GM18511 (cell line): ENCODE measurements at regions not wholly inside any gene's neighbourhood (a gene's known extent, or its start where the extent isn't known, plus 50 kb on each side); places are given as distances from the start of the nearest gene placed in this dataset.
A peak's percentile ranks its signal among the peaks of the same experiment; 100 is the strongest.
"Not testable (repeated sequence)": the region's sequence is repeated elsewhere in the genome, so short reads cannot be mapped to it uniquely, and the experiment has no call there.

ENCODE experiments used
- ATAC-seq: cut with Tn5 transposase; IDR thresholded peaks from one replicate; pipeline ENCODE4 v1.9.1; 2021; ENCODE audit warnings: mild to moderate bottlenecking, moderate library complexity; ENCODE audit not compliant: unreplicated experiment

DNA sequence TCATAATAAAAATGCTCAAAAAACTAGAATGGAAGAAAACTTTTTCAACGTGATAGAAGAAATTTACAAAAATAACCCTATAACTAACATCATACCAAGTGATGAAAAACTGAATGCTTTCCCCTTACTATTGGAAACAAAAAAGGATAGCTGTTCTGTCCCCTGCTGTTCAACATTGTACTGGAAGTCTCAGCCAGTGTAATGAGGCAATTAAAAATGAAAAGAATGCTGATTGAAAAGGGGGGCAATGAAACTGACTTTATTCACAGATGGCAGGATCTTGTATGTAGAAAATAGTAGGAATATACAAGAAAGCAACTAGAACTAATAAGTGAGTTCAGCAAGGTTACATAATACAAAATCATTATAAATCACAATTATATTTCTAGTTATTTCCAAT, 337.9 kb upstream of the KITLG start:
- no peak for ATAC-seq

DNA sequence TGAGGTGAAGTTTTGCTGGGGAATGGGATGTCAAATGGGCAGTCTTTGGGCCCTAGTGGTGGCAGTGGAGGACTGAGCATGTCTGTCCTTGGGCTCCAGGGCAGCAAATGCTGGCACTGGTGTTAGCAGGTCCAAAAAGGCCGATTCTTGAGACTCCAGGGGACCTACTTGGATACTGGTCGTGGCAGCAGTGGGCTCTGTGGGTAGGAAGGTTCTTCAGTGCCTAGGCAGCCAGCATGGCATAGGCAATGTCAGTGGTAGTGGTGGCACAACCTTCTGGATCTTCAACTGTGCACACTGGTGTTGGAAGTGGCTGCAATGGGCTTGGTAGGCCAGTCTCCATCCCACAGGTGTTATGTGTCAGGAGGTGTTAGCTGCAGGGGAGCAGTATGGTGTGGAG, 334.7 kb upstream of the KITLG start:
- ATAC-seq, result no peak

- ATAC-seq, result no peak
Observed at GRCh38 chr12:88909510-88909909, 329.2 kb upstream of the KITLG start.

DNA sequence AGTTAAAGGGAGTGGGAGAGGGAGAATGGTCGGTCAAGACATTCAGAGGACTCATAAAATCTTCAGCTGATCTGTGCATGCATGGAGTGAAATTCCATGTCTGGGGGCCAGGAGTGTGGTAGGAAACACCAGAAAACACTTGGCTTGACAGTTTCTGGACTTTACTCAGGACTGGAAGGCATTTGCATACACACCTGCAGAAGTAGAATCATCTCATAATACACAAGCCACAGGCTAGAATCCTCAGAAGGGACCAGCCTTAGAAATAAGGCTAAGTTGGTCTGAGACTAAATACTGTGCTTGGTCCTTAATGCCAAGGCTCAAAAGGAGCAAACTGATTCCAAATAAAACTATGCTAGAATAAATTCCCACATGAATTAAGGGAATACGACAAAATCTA, 328.1 kb upstream of the KITLG start:
- ATAC-seq, result no peak

DNA sequence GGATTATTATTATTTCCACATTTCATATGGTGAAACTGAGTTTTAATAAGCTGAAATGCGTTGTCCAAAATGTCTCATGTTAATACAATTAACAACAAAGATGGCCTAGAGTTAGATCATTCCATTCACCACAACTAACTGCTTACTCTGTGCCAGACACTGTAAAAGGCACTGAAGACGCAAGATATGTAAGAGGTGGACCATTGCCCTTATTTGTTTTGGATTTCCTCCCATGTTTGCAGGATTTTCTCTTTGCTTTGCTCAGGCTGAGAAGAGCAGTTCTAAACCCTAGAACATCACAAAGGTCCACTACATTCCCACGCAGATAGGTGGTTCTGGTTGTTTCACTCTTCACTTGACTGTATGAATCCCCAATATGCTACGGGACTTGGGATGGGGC, 324.4 kb upstream of the KITLG start:
- ATAC-seq, result no peak

- ATAC-seq, result no peak
Observed at GRCh38 chr12:88903333-88903732, 323.1 kb upstream of the KITLG start.

DNA sequence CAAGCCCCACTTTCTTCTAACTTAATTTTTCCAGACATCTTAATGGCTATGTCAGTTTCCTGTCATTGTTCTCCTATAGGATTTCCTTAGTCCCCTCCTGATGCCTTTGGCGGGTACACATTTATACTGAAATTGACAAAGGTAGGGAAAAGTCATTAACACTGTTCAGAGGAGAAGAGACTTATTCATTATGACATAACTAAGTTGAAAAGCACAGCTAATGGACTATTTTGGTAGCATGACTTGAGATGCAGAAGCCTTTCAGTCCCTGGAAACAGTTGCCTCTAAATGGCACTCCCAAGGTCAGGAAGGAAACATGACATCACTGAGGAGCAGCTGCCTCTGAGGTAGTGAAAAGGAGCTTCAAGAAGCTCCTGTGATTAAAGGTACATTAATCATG, 317.5 kb upstream of the KITLG start:
- no peak for ATAC-seq

DNA sequence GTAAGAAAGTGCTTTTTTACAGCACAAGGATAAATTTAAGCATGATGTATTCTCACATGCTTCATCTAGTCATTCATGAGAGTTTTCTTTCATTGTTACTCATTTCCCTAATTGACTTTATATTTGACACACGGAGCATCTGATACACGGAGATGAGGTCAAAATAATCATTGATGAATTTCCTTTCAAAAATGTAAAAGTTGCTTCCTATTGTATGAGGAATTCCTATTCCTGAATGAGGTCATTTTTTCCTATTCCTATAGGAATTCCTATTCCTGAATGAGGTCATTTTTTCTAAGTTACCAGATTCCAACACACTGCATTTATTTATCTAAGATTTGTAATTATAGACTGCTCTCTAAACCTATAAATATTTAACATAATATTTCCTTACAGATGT, 316.7 kb upstream of the KITLG start:
- no peak for ATAC-seq

DNA sequence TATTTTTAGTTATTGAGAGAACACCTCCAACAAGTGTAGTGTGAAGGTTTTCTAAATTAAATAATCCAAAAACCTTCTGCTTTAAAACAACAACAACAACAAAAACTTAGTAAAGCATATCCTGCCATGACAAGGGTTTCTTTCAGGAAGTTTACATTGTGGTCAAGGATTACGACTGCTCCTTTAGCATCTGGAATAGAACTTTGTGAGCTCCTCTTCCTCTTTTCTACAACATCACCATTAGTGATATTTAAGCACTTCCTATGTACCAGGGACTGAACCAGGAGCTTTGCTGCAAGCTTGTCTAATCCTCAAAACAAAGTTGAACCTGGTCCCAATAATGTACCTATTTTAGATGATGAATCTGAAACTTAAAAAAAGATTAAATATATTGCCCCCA, 315.4 kb upstream of the KITLG start:
- no peak for ATAC-seq

DNA sequence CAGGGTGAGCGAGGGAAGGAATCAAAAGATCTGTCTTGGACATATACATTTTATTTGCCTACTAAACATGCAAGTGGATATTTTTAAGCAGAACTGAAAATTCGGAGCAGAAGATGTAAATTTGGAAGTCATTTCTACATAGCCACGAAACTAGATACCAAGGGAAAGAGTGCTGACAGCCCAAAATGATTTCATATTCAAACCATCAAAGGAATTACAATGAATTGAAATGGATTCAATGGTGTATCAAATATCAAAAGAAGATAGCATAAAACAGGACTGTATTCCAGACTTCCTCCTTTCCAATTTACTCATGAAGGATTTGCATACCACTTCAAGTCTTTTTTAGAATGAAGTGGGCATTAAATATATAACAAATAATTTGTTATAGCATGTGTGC, 313.5 kb upstream of the KITLG start:
- no peak for ATAC-seq

- not testable (repeated sequence) for ATAC-seq
Observed at GRCh38 chr12:88891434-88891833, 311.2 kb upstream of the KITLG start.

DNA sequence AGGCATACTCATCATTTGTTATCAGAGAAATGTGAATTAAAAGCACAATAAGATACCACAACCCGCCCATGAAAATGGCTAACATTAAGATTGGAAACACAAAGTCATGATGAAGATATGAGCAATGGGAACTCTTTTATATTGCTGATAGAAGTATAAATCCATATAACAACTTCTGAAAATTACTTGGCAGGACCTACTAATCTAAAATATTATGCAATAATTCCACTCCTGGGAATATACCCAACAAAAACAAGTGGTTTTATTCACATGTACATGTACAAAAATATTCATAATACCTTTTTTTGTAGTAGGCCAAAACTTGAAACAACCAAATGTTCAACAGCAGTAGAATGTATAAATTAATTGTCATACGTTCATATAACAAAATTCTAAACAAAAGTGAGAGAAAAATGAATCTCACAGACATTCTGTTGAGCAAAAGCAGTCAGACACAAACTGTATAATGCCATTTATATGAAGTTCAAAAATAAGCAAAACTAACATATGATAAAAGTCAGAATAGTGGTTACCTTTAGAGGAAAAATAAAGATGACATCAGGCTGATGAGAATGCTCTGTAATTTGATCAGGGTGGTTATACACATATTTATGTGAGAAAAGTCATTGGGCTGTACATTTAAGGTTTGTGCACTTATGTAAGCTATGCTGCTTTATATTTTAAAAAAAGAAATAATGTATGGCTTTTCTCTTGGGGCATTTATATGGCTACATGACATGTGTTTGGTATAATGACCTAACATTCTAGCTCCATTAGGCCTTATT, 309.2 kb upstream of the KITLG start:
- no peak for ATAC-seq

GRCh38 chr12:88884600-88884999, 304.3 kb upstream of the KITLG start:
- ATAC-seq, result peak; percentile 85

DNA sequence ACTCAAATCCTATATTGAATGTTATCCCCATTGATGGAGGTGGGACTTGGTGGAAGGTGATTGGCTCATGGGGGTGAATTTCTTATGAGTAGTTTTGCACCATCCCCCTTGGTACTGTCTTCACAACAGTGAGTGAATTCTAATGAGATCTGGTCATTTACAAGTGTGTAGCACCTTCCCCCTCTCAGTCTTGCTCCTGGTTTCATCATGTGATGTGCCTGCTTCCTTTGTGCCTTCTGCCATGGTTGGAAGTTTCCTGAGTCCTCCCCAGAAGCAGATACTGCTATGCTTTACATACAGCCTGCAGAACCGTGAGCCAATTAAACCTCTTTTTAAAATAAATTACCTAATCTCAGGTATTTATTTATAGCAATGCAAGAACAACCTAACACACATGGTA, 302.4 kb upstream of the KITLG start:
- no peak for ATAC-seq

GRCh38 chr12:88880051-88880450, 299.8 kb upstream of the KITLG start:
- no peak for ATAC-seq

- ATAC-seq, result no peak
Observed at GRCh38 chr12:88878295-88878694, 298.0 kb upstream of the KITLG start.

- no peak for ATAC-seq
Observed at GRCh38 chr12:88876857-88877256, 296.6 kb upstream of the KITLG start.

- ATAC-seq, result peak; percentile 44
Observed at GRCh38 chr12:88870000-88870737, 289.9 kb upstream of the KITLG start.

- no peak for ATAC-seq
Observed at GRCh38 chr12:88868050-88868449, 287.8 kb upstream of the KITLG start.

DNA sequence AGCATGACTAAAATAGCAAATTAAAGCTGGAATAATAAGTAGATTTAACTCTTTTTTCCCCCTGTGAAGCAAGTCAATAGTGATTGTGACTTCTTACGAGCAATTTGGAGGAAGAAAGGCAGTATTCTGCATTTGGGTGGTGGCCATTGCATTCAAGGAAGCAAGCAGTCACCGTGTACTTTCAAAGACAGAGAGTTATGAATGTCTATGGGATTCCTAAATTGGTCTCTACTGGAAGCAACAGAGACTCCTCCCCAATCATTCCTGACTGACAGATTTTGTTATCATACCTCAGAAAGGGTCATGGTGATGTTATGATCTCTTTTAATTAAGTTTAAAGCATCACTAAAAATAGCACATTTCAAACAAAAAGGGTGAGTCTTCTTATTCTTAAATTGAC, 287.2 kb upstream of the KITLG start:
- no peak for ATAC-seq

DNA sequence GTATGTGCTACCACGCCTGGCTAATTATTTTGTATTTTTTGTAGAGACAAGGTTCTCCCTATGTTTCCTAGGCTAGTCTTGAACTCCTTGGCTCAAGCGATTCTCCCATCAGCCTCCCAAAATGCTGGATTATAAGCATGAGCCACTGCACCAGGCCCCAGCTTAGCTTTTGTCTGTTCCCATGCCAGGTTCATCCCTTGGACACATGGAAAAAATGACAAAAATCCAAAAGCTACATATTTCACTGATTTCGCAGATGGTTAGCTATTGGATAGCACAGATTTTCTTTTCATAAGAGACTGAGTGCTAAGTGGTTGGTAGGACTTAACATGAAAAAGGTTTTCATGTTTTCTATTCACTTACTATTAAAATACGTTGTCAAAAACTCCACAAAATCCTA, 286.6 kb upstream of the KITLG start:
- ATAC-seq, result no peak

DNA sequence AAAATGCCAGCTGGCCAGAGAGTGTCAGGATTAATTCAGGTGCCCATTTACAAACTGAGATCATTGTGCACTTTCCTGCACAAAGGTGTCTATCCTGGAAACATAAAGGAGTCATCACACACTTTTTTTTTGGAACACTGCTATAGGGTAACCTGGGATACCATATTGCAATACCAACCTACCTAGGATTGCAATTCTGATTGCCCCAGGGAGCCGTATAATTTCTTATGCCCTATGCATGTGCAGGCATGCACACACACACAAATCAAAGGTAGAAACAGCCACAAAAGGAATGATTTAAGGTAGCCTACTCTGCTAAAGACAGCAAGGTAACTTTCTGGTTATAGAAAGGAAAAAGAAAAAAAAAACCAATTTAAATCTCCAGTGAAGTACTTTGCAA, 285.3 kb upstream of the KITLG start:
- ATAC-seq, result no peak

DNA sequence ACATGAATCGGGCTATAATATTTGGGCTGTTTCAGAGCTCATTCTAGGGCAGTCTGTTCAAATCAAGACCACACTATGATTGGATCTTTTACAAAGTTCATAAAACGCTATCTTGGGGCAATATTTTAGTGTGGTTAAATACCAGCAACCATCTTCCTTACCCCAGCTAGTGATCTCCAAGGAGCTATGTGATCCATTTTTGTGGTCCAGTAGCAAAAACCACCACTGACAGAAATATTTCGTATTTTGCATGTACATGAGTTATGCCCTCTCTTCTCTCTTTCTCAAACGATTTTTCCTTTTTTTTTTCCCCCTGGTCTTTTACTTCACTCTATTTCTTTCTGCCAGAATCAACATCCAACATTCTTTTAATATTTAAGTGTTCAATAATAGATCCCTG, 280.6 kb upstream of the KITLG start:
- ATAC-seq, result no peak
